ENCODE measurements at regions not wholly inside any gene's neighbourhood (a gene's known extent, or its start where the extent isn't known, plus 50 kb on each side); places are given as distances from the start of the nearest gene placed in this dataset.

DNA sequence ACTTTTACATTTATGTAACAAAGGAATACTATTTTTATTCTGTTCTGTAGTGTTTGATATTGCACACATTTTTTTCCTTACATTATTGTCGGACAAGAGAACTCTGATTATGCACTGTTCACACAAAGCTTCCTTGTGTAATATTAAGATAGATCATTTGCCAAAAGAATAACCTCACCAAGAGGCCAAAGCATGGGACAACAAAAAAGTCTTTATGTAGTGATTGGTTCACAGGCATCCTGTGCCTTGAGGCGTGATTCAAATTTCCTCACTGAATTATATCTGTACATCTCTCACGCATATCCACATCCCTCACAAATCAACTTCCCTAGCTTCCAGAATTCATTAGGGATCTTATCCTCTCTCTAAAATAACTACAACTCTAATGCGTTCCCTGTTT lies 642.7 kb downstream of the NR4A2 start:
- DNase-seq (ENCODE audit: low read depth in 2 of 2) = no peak

DNA sequence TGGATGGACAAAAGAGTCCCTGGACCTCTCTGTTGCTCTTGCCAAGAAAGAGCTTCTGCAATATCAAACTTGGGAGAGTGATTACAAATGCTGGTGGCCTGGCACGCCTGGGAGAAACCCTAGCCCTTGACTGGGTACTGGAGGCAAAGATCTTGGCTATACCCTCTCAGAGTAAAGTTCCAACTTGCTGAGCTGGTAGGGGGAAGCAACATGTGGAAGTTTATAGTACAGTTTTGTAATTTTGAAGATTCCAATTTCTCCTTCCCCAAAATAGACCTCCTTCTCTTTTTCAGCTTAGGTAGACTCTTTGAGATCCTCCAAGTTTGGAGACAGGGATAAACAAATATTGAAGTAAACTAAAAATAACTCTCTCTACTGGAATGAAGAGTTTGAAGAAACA lies 645.3 kb downstream of the NR4A2 start:
- no peak for DNase-seq (ENCODE audit: low read depth in 2 of 2)

DNA sequence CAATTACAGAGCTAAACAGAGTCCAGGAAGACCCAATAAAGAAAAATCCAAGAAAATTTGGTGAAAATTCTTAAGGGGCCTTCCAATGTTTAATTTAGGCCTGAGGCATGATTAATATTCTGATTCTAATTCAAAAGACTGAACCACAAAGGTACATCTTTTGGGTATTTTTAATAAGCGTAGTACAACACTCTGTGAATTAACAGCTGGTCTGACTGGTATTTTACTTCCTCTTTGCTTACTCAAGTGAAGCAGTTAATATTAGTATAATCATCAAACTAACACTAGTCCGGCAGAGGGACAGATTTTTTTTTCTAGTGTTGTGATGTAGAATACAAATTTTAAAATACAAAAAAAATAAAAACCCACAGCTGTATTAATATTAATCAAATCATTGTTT lies 652.9 kb downstream of the NR4A2 start:
- DNase-seq (ENCODE audit: low read depth in 2 of 2) = no peak

DNA sequence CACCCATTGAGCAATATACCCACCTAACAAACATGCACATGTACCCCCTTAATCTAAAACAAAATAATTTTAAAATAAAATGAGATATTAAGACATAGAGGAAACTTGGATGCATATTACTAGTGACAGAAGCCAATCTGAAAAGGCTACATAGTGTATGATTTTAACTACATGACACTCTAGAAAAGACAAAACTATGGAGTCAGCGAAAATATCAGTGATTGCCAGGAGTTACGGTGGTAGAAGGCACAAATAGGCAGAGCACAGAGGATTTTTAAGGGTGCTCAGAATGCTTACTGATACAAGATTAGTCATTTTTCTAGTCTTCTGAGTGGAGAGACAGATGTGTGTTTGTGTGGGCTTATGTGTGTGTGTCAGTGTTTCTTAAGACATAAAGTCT lies 656.6 kb downstream of the NR4A2 start:
- DNase-seq (ENCODE audit: low read depth in 2 of 2) = no peak

DNA sequence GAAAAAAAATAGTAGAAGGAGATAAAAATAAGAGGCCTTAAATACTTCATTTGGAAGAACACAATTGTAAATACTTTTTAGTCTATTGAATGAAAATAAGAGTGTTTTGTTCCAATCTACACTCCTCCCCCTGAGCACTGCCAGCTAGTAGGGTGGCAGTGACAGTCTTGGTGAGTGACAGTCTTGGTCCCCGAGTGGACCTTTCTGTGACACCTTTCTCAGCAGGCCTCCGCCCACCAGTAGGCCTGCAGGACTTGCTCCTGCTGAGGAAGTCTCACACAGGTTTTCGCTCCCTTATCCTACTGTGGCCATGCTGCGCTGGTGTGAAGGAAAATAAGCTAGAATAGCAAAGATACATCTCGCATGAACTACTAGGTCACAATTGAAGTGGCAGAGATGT lies 666.8 kb downstream of the NR4A2 start:
- DNase-seq (ENCODE audit: low read depth in 2 of 2) = no peak

DNA sequence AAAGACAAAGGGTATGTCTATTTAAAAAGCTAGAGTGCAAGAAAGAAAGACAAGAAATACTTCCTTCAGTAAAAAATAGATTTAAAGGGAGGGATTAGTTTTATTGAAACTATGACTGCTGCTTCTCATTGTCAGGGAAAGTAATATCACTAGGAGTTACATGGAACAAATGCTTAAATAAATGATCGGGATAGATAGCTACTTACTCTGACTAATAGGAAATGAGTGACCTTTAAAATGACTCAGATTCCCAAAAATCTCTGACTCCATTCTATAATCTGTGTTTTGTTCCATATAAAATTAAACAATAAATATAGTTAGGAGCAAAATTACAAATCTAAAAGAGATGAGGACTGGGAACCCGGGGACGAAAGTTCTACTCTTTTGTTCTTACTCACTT lies 669.3 kb downstream of the NR4A2 start:
- no peak for DNase-seq (ENCODE audit: low read depth in 2 of 2)

DNA sequence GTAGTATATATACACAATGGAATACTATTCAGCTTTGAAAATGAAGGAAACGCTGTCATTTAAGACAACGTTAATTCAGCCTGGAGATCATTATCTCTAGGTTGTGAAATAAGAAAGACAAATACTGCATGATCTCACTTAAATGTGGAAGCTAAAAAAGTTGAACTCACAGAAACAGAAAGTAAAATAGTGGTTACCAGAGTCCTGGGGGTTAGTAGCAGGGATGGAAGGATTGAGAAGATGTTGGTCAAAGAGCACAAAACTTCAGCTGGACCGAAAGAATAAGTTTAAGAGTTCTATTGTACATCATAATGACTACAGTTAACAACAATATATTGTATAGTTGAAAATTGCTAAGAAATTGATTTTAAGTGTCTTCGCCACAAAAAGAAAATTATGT lies 670.3 kb downstream of the NR4A2 start:
- DNase-seq (ENCODE audit: low read depth in 2 of 2) = no peak

DNA sequence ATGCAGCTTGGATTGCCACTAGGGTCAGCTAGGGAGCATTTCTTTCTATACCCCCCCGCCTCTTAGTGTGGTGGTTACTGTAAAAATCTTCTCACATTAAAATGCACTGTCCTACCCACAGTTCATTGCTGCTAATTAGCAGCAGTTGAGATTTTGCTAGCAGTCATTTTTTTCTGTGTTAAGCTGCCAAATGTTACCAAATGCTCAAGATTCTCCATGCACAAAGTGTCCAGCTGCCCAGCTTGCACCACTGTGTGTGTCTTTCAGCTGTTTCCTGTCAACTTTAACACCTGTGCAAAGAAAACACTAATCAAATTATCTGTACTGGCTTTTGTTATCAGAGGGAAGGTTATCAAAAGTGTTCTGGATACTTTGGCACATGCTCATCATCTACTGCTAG lies 679.3 kb downstream of the NR4A2 start:
- no peak for DNase-seq (ENCODE audit: low read depth in 2 of 2)

DNA sequence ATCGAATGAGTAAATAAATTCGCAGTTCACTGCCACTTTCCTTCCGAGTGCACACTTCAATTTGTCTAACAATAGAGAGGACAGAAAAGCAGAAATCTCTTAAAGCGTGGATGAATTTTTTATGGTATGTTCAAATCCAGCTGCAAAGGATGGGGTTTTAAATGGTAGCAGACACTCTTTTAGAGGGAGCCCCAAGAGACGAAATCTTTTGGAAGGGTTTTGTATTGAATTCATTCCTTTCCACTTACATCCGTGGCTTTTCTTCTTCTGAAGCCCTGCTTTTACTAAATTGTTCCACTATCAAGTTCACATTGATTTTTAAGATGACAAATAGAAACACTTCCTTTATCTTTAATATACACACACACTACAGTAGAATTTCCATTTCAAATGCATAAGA lies 680.7 kb downstream of the NR4A2 start:
- no peak for DNase-seq (ENCODE audit: low read depth in 2 of 2)

DNA sequence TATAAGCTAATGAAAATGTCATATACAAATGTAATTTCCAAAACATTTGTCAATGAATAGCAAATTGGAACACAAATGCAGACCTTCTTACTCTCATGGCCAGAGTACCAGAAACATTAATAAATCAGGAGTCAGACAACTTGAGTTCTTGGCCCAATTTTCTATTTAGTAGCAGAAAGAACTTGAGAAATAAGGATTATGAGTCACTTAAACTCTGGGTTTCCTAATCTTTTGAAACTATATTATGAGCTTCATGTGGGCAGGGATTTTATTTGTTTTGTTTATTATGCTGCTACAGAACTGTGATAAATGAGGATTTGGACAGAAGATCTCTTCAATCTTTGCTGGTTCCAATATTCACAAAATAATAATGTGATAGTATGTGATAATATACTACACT lies 686.7 kb downstream of the NR4A2 start:
- no peak for DNase-seq (ENCODE audit: low read depth in 2 of 2)

DNA sequence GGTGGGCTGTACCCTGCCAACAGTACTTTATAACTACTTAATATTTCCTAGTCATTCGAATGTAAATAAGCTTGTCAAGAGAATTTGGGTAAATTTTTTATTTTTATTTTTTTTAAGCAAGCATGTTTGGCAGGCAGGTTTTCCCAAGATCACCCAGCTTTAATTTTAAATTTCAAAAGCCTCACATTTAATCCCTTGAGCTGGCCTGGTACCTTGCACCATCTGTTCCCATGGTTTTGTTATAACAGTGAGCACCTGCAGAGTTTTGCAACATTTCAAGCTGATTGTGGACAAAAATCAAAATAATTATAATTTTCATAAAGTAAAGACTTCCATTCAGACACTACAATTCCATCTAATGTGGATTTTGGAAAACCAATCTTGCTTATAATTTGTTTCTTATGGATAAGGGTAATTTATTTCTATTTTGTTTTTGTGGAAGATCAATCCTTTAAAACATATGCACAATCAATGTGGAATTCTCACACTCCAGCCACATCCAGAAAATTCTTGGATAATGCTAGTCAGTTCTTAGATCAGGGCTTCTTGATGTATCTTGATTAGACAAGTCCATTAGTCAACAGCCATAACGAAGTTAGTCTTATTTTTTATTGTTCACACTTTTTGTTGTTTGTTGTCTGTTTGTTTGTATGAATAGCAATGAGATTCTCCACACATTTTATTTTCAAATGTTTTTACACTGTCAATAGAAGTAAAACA lies 689.3 kb downstream of the NR4A2 start:
- no peak for DNase-seq (ENCODE audit: low read depth in 2 of 2)

DNA sequence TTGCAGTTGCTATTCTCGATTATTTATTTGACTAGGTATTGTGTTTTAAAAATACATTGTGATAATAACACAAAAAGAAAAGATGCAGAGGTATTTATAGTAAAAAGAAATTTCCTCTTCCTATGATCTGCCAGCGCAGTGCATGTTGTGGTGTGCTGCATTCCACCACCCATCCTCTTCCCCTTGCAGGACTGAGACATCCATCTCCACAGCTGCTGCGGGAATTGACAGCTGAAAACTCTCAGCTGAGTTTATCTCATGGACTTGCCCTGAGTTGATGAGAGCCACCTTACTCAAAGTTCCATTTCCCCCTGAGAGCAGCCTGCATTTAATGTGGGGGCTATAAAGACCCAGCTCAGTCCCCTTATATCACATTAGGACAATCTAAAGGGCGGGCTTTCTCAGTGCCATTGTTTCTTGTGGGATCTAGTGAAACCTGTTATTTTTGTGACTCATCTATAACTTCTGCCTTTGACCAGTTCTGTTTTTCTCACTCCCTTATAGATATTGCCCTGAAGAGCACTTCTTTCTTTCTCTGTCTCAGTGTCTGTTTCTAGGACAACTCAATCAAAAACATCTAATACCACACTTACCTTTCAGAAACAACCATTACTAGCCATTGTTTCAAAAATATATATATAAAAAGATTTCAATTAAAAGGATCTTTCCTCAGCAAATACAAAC lies 698.5 kb downstream of the NR4A2 start:
- no peak for DNase-seq (ENCODE audit: low read depth in 2 of 2)

DNA sequence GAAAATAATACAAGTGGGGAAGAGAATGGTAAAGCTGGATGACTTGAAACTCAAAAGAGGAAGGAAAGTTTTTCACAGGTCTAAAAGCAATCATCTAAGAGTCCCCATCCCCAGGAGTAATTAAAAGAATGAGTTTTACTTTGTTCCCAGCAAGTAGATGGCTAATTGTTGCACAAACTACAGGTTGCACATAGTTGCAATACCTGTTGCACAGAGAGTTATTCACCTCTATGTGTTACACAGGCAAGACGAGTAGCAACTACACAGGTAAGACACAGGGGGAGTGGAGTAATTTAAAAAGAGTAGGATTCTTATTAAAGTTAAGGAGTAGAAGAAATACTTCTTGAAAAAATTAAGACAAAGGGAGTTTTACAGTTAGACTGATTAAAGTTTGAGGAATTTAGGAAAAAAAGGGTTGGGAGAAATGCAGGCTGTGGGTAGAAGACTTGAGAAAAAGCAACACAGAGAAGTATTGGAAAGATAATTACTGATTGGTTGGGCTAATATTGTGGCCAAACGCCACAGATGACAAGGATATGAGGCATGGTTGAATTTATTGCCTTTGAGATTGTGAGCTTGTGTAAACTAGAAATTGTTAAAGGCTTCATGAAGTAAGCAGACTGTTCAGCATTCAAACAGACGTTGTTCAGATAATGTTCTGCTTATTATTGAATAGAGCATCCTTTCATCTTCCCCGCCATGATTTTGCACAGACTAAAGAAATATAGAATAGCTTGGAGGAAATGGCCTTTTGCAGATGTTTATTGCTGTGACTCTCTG lies 699.3 kb downstream of the NR4A2 start:
- no peak for DNase-seq (ENCODE audit: low read depth in 2 of 2)

DNA sequence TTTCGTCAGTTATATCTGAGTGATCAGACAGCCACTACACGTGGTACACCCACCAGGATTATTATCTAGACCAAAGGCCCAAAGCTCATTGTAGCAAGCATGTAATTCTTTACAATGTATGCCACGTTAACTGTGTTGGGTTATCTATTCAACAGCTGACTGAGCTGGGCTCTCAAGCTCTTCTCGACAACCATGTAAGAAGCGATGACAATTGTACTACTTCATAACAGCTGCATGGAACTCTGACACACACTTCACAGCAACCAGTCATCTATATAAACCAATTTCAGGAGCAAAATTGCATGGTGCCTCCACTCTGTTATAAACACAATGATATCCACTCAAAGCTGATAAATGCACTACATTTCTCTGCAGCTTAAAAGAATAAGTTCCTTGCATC lies 701.8 kb downstream of the NR4A2 start:
- DNase-seq (ENCODE audit: low read depth in 2 of 2) = no peak

DNA sequence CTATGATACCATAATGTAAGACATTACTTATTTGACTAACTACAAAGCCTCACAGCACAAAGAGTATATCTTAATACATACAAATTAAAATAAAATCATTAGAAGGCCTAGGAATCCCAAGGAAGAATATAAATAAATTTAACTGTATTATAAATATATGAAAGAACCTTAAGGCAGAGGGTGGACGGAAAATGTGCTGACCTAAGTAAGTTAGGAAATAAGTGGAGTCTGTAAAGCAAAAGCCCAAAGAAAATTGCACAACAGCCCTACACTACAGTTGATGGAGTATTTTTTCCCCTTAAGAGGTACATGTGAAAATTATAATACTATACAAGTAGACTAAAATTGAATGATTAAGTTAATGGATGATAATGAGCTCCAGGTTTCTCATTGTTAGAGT lies 710.1 kb downstream of the NR4A2 start:
- DNase-seq (ENCODE audit: low read depth in 2 of 2) = no peak

DNA sequence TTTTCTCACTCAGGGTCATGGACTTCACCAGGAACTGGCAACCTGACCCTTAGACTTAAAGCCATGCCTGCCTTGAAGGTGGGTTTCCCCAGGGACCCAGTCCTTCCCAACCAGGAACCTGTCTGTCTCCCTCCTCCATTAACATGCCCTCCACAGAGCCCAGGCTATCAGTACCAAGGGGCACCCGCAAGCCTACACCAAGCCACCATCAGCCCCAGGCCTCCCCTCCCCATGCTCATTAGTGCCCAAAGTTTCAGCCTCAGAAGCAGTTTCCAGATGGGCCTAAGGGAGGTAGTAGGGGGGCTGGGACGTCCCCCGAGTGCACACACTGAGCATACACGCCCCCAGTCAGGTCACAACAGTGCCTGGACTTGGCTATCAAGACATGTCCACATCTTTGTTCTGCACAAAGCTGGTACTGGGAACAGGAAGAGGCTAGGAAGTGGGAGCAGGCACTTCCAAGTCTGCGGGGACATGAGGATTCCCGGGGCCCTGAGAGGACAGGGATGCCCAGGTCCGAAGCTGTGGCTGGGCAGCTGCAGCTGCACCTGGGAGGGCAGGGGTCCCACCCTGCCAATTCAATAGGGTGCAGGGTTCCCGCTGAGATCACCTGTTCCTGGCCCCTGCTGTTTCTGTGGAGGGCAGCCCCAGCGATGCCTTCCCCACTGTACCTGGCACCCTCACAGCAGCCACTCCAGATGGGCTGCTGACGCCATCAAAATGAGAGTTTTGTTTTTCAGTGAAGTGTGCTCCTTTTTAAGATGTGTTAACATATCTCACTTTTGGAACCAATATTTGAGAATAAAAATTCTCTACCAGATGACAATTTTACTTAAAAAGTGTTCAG lies 731.4 kb downstream of the NR4A2 start:
- no peak for DNase-seq (ENCODE audit: low read depth in 2 of 2)

DNA sequence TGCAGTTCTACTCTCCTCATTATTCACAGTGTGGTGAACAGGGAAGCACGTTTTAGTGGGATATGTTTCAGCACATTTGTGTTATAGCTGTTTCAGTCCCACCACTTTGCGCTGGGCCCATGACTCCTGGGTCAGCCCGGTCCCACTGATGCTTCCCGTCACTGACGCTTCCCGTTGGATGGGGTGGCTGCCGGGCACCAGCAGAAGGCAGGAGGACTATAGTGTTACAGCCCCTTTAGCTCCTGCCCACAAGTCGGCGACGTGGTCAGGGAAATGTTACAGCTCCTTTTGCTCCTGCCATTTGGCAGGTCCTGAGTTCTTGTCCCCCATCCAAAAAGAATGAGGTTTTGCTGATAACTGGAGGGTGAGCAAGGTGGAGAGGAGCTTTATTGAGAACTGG lies 732.2 kb downstream of the NR4A2 start:
- DNase-seq (ENCODE audit: low read depth in 2 of 2) = no peak

DNA sequence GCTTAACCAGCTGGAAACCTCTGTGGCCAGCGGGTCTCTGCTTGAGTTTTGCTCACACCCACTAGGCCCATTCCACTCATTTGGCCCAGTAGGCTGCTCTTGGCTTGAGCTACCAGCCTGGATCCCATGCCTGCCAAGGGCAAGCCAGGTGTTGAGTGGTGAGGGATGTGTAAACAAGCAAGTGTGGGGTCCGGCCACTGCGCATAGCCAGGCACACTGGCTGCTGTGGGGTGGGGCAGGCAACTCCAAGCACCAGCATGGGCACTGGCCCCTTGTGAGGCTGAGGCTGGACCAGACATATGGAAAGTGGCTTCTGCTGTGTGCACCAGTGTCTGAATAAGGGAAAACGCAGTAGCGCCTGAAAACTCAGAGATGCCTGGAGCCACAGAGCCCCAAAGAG lies 732.7 kb downstream of the NR4A2 start:
- no peak for DNase-seq (ENCODE audit: low read depth in 2 of 2)

DNA sequence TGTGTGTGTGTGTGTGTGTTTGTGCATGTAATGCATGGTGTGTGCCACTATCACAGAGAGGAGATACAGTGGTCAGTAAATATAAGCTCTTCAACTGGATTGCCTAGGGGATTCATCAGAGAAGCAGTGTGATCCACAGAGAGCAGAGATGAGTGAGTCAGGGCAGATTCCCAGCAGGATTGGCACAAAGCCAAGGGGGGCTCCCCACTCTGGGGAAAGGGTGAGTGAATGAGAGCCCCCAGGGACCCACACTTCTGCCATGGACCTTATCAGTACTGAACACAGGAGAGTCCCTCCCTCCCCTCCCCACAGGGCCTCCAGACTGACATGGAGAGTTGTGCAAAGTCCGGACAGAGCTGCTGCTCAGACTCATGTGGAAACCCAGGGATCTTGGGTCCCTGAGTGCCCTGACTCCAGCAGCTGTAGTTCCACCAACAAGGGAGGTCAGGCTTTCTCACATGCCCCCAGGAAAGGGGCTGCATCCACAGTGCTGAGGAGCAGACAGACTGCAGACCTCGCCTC lies 748.8 kb downstream of the NR4A2 start:
- DNase-seq (ENCODE audit: low read depth in 2 of 2) = no peak

DNA sequence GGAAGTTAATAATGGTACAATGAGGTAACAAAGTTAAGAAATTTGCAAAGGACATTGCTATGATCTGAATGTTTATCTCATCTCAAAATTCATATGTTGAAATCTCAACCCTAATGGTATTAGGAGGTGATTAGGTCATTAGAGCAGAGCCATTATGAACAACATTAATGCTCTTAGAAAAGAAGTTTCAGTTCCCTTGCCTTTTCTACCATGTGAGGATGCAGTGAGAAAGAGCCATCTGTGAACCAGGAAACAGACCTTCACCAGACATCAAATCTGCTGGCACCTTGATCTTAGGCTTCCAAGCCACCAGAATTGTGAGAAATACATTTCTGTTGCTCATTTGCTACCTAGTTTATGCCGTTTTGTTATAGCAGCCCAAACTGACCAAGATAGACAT lies 757.6 kb downstream of the NR4A2 start:
- no peak for DNase-seq (ENCODE audit: low read depth in 2 of 2)

DNA sequence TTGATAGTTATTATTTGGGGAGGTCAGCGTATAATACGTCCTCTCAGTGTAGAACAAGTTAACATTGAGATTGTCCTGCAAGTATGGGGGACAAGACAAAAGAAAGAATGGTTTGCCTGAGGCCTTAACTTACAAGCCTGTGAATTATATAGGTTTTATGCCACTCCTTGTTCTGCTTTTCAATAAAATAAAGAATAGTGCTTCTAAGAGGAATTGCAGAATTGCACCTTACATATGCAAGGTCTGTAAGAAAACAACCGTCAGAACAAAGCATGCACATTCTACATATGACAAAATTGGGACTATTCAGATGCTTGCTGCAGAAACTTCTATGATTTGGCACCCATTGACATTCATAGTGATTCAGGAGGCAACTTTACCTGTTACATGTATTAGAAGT lies 785.0 kb downstream of the NR4A2 start:
- DNase-seq (ENCODE audit: low read depth in 2 of 2) = no peak

Measured in stimulated activated CD4-positive, alpha-beta T cell treated with anti-CD3 and anti-CD28 coated beads, Interleukin-15, amount 100 ng/mL, for 48 hours (primary cell).